Ectodermal cell (in vitro differentiated cells): ENCODE measurements at regions not wholly inside any gene's neighbourhood (a gene's known extent, or its start where the extent isn't known, plus 50 kb on each side); places are given as distances from the start of the nearest gene placed in this dataset.

Source experiments
- H3K27ac ChIP-seq: 2 replicates; pipeline ENCODE4 v1.7.0; 2013; ENCODE audit warnings: mild to moderate bottlenecking, low read depth, low read length; ENCODE audit not compliant: insufficient read depth, poor library complexity, severe bottlenecking
- H3K27me3 ChIP-seq: 2 replicates; pipeline ENCODE4 v1.7.0; 2013; ENCODE audit warnings: mild to moderate bottlenecking, low read length; ENCODE audit not compliant: insufficient read depth, control insufficient read depth, poor library complexity, severe bottlenecking
- H3K36me3 ChIP-seq: one replicate; pipeline ENCODE4 v1.7.0; 2013; ENCODE audit warnings: low read length; ENCODE audit not compliant: control insufficient read depth, insufficient read depth
- H3K4me1 ChIP-seq: one replicate; pipeline ENCODE4 v1.7.0; 2013; ENCODE audit warnings: low read length; ENCODE audit not compliant: control insufficient read depth, insufficient read depth
- H3K4me3 ChIP-seq: 2 replicates; pipeline ENCODE4 v1.7.0; 2013; ENCODE audit warnings: low read depth, low read length, control low read depth; ENCODE audit not compliant: insufficient read depth
- H3K9me3 ChIP-seq: 2 replicates; pipeline ENCODE4 v1.7.0; 2013; ENCODE audit warnings: mild to moderate bottlenecking, low read length, moderate library complexity; ENCODE audit not compliant: control insufficient read depth
- WGBS, 2 experiments: methylation state at CpG; one replicate each; pipeline ENCODE4 v1.1.7; 2013; ENCODE audit warnings: missing lambda C conversion rate in 2 of 2; 5-methylcytosine and 5-hydroxymethylcytosine counted together

- no peak overlapping the region for H3K27ac ChIP-seq
- no peak overlapping the region for H3K4me3 ChIP-seq
- peaks cover under 1% of the 10 kb centered on the region for H3K4me1 ChIP-seq
- no peaks in the 10 kb centered on the region for H3K27me3 ChIP-seq
- H3K9me3 ChIP-seq, result no peaks in the 10 kb centered on the region
- no peaks in the 10 kb centered on the region for H3K36me3 ChIP-seq
- WGBS, 2 experiments, result 100% methylated on average over 1 to 2 of the region's 2 CpGs
Observed at GRCh38 chr2:66897691-66898150, 462.8 kb downstream of the MEIS1 start.

GRCh38 chr2:66899109-66899508 is 464.2 kb downstream of the MEIS1 start:
- Histone ChIP-seq H3K36me3 (no peaks in the 10 kb centered on the region), H3K27me3 (no peaks in the 10 kb centered on the region), H3K4me1 (peaks cover 5% of the 10 kb centered on the region), H3K9me3 (no peaks in the 10 kb centered on the region), H3K27ac (no peak overlapping the region), H3K4me3 (no peak overlapping the region)
- WGBS, 2 experiments, result 89 to 95% methylated on average over 1 to 2 of the region's 2 CpGs

GRCh38 chr2:66899648-66900047 is 464.7 kb downstream of the MEIS1 start:
- Histone ChIP-seq H3K27me3 (no peaks in the 10 kb centered on the region), H3K27ac (no peak overlapping the region), H3K4me1 (peaks cover 5% of the 10 kb centered on the region), H3K4me3 (no peak overlapping the region), H3K9me3 (no peaks in the 10 kb centered on the region), H3K36me3 (no peaks in the 10 kb centered on the region)

GRCh38 chr2:66901344-66901743 is 466.4 kb downstream of the MEIS1 start:
- H3K4me3 ChIP-seq, result no peak overlapping the region
- H3K4me1 ChIP-seq, result peaks cover 5% of the 10 kb centered on the region
- no peaks in the 10 kb centered on the region for H3K9me3 ChIP-seq
- WGBS, 2 experiments, result 95 to 96% methylated on average over 3 of the region's 3 CpGs
- no peaks in the 10 kb centered on the region for H3K36me3 ChIP-seq
- H3K27me3 ChIP-seq, result no peaks in the 10 kb centered on the region
- H3K27ac ChIP-seq, result no peak overlapping the region

- Histone ChIP-seq H3K27me3 (no peaks in the 10 kb centered on the region), H3K36me3 (no peaks in the 10 kb centered on the region), H3K27ac (no peak overlapping the region), H3K4me1 (peaks cover 5% of the 10 kb centered on the region), H3K9me3 (no peaks in the 10 kb centered on the region), H3K4me3 (no peak overlapping the region)
- 80 to 83% methylated on average over 1 of the region's 1 CpG for WGBS, 2 experiments
Observed at GRCh38 chr2:66903183-66903582, 468.3 kb downstream of the MEIS1 start.

GRCh38 chr2:66903745-66904465 is 469.0 kb downstream of the MEIS1 start:
- Histone ChIP-seq H3K36me3 (no peaks in the 10 kb centered on the region), H3K27ac (no peak overlapping the region), H3K4me3 (no peak overlapping the region), H3K4me1 (peaks cover 5% of the 10 kb centered on the region), H3K9me3 (no peaks in the 10 kb centered on the region), H3K27me3 (no peaks in the 10 kb centered on the region)
- 95 to 96% methylated on average over 8 to 9 of the region's 9 CpGs for WGBS, 2 experiments

GRCh38 chr2:66915237-66915636 is 480.3 kb downstream of the MEIS1 start:
- H3K4me1 ChIP-seq, result no peaks in the 10 kb centered on the region
- H3K9me3 ChIP-seq, result no peaks in the 10 kb centered on the region
- no peaks in the 10 kb centered on the region for H3K27me3 ChIP-seq
- no peak overlapping the region for H3K27ac ChIP-seq
- H3K4me3 ChIP-seq, result no peak overlapping the region
- WGBS, 2 experiments, result 92 to 97% methylated on average over 2 of the region's 2 CpGs
- H3K36me3 ChIP-seq, result no peaks in the 10 kb centered on the region

GRCh38 chr2:66919286-66919685 is 477.8 kb upstream of the ETAA1 start:
- Histone ChIP-seq H3K27ac (no peak overlapping the region), H3K9me3 (no peaks in the 10 kb centered on the region), H3K4me3 (no peak overlapping the region), H3K27me3 (no peaks in the 10 kb centered on the region), H3K4me1 (no peaks in the 10 kb centered on the region), H3K36me3 (no peaks in the 10 kb centered on the region)
- no CpG with 5 or more reads among the region's 1 CpG for WGBS, 2 experiments

- Histone ChIP-seq H3K27me3 (no peaks in the 10 kb centered on the region), H3K4me1 (no peaks in the 10 kb centered on the region), H3K4me3 (no peak overlapping the region), H3K36me3 (no peaks in the 10 kb centered on the region), H3K9me3 (no peaks in the 10 kb centered on the region), H3K27ac (no peak overlapping the region)
- WGBS, 2 experiments, result 87 to 96% methylated on average over 1 to 2 of the region's 2 CpGs
Observed at GRCh38 chr2:66920415-66920814, 476.7 kb upstream of the ETAA1 start.

GRCh38 chr2:66925128-66925527 is 472.0 kb upstream of the ETAA1 start:
- WGBS, 2 experiments, result 92 to 95% methylated on average over 1 of the region's 1 CpG
- Histone ChIP-seq H3K4me1 (no peaks in the 10 kb centered on the region), H3K27ac (no peak overlapping the region), H3K27me3 (no peaks in the 10 kb centered on the region), H3K4me3 (no peak overlapping the region), H3K36me3 (no peaks in the 10 kb centered on the region), H3K9me3 (no peaks in the 10 kb centered on the region)
